ENCODE measurements at regions not wholly inside any gene's neighbourhood (a gene's known extent, or its start where the extent isn't known, plus 50 kb on each side); places are given as distances from the start of the nearest gene placed in this dataset.

- no peak for DNase-seq
- no peaks in the 10 kb centered on the region for H3K36me3 ChIP-seq
- H3K4me3 ChIP-seq, result no peak overlapping the region
- no peaks in the 10 kb centered on the region for H3K4me1 ChIP-seq
- no peak for TF ChIP-seq POLR2AphosphoS5 (IDR thresholded peaks at IDR 0.05)
- TF ChIP-seq, protein P1, sequence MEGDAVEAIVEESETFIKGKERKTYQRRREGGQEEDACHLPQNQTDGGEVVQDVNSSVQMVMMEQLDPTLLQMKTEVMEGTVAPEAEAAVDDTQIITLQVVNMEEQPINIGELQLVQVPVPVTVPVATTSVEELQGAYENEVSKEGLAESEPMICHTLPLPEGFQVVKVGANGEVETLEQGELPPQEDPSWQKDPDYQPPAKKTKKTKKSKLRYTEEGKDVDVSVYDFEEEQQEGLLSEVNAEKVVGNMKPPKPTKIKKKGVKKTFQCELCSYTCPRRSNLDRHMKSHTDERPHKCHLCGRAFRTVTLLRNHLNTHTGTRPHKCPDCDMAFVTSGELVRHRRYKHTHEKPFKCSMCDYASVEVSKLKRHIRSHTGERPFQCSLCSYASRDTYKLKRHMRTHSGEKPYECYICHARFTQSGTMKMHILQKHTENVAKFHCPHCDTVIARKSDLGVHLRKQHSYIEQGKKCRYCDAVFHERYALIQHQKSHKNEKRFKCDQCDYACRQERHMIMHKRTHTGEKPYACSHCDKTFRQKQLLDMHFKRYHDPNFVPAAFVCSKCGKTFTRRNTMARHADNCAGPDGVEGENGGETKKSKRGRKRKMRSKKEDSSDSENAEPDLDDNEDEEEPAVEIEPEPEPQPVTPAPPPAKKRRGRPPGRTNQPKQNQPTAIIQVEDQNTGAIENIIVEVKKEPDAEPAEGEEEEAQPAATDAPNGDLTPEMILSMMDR (IDR thresholded peaks at IDR 0.05), result no peak
- no peak for TF ChIP-seq POLR2A (IDR thresholded peaks at IDR 0.05)
- H3K9me3 ChIP-seq, result no peaks in the 10 kb centered on the region
- no peak overlapping the region for H3K27ac ChIP-seq
- intact Hi-C loops (cut with DNase I; ENCODE audit: low total_unique reads), result no loop called here
- peaks cover 0 to 4% (median 0%) of the 10 kb centered on the region in 3 donors for H3K27me3 ChIP-seq
- 83 to 88% (median 86%) methylated on average over 5 of the region's 5 CpGs for WGBS, 5 donors
Measured at GRCh38 chr13:23021906-23022305, 158.9 kb upstream of the SGCG start.

GRCh38 chr13:23022704-23023103 is 158.1 kb upstream of the SGCG start:
- H3K27ac ChIP-seq, result no peak overlapping the region
- H3K36me3 ChIP-seq, result no peaks in the 10 kb centered on the region
- H3K9me3 ChIP-seq, result no peaks in the 10 kb centered on the region
- no peak for DNase-seq
- H3K4me1 ChIP-seq, result no peaks in the 10 kb centered on the region
- peaks cover 0 to 4% (median 0%) of the 10 kb centered on the region in 3 donors for H3K27me3 ChIP-seq
- no peak for TF ChIP-seq POLR2A (IDR thresholded peaks at IDR 0.05)
- H3K4me3 ChIP-seq, result no peak overlapping the region
- 88 to 95% (median 90%) methylated on average over 7 of the region's 7 CpGs for WGBS, 5 donors
- intact Hi-C loops (cut with DNase I; ENCODE audit: low total_unique reads), result no loop called here

- no peaks in the 10 kb centered on the region for H3K4me1 ChIP-seq
- H3K4me3 ChIP-seq, result no peak overlapping the region
- H3K9me3 ChIP-seq, result no peaks in the 10 kb centered on the region
- intact Hi-C loops (cut with DNase I; ENCODE audit: low total_unique reads), result no loop called here
- DNase-seq, result peak in 1 of 2 donors; percentile 26
- 27 to 46% (median 42%) methylated on average over 5 of the region's 5 CpGs for WGBS, 5 donors
- no peaks in the 10 kb centered on the region for H3K36me3 ChIP-seq
- H3K27me3 ChIP-seq, result no peaks in the 10 kb centered on the region
- TF ChIP-seq POLR2A (IDR thresholded peaks at IDR 0.05) (no peak), POLR2AphosphoS5 (IDR thresholded peaks at IDR 0.05) (no peak), EP300 (IDR thresholded peaks at IDR 0.05) (no peak)
- TF ChIP-seq, protein P1 (IDR thresholded peaks at IDR 0.05), result no peak
- H3K27ac ChIP-seq, result no peak overlapping the region
Measured at GRCh38 chr13:23025864-23026608, 154.7 kb upstream of the SGCG start.

- DNase-seq, result no peak
- no peaks in the 10 kb centered on the region for H3K27me3 ChIP-seq
- no peaks in the 10 kb centered on the region for H3K9me3 ChIP-seq
- no peaks in the 10 kb centered on the region for H3K36me3 ChIP-seq
- no peaks in the 10 kb centered on the region for H3K4me1 ChIP-seq
- no peak overlapping the region for H3K4me3 ChIP-seq
- intact Hi-C loops (cut with DNase I; ENCODE audit: low total_unique reads), result no loop called here
- WGBS, 5 donors, result 44 to 61% (median 50%) methylated on average over 3 of the region's 3 CpGs
- H3K27ac ChIP-seq, result no peak overlapping the region
- TF ChIP-seq POLR2AphosphoS5 (IDR thresholded peaks at IDR 0.05) (no peak), EP300 (IDR thresholded peaks at IDR 0.05) (no peak)
Measured at GRCh38 chr13:23039266-23039935, 141.4 kb upstream of the SGCG start.

GRCh38 chr13:23042181-23042580 is 138.6 kb upstream of the SGCG start:
- Histone ChIP-seq H3K4me1 (no peaks in the 10 kb centered on the region), H3K36me3 (no peaks in the 10 kb centered on the region), H3K9me3 (no peaks in the 10 kb centered on the region), H3K27ac (no peak overlapping the region), H3K4me3 (no peak overlapping the region), H3K27me3 (no peaks in the 10 kb centered on the region)
- WGBS, 5 donors, result 89 to 95% (median 91%) methylated on average over 2 of the region's 2 CpGs
- DNase-seq, result no peak
- intact Hi-C loops (cut with DNase I; ENCODE audit: low total_unique reads), result no loop called here
- TF ChIP-seq EP300 (IDR thresholded peaks at IDR 0.05) (no peak), POLR2AphosphoS5 (IDR thresholded peaks at IDR 0.05) (no peak)

- Histone ChIP-seq H3K4me3 (no peak overlapping the region), H3K27ac (no peak overlapping the region), H3K36me3 (no peaks in the 10 kb centered on the region), H3K9me3 (no peaks in the 10 kb centered on the region), H3K4me1 (no peaks in the 10 kb centered on the region), H3K27me3 (no peaks in the 10 kb centered on the region)
- 71 to 91% (median 88%) methylated on average over 1 of the region's 1 CpG for WGBS, 5 donors
- intact Hi-C loops (cut with DNase I; ENCODE audit: low total_unique reads), result no loop called here
- DNase-seq, result no peak
- TF ChIP-seq, protein P1 (IDR thresholded peaks at IDR 0.05), result no peak
- TF ChIP-seq POLR2AphosphoS5 (IDR thresholded peaks at IDR 0.05) (no peak), POLR2A (IDR thresholded peaks at IDR 0.05) (no peak), EP300 (IDR thresholded peaks at IDR 0.05) (no peak)
Measured at GRCh38 chr13:23044906-23045305, 135.9 kb upstream of the SGCG start.
